ENCODE measurements at regions not wholly inside any gene's neighbourhood (a gene's known extent, or its start where the extent isn't known, plus 50 kb on each side); places are given as distances from the start of the nearest gene placed in this dataset.

DNA sequence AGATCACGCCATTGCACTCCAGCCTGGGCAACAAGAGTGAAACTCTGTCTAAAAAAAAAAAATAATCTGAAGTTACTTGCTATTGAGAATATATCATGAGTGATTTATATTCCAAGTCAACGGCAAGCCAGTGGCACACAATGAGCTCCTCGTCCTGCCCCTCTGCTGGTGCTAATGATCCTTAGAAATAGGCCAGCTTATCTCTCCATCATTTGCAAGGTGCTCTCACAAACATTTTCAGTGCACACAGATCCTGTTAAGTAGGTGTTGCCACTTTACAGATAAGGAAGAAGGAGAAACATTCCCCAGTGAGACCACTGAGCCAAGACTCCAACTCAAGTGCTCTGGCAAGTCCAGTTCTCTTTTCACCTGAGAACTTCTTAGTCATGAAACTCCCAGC lies 91.3 kb upstream of the GPR45 start:
- no peaks in the 10 kb centered on the region for H3K27me3 ChIP-seq (ENCODE audit: control insufficient read depth, insufficient read depth, low read length)
- DNase-seq (ENCODE audit: low read depth) (no peak), FAIRE-seq (no peak)
- TF ChIP-seq CTCF (IDR thresholded peaks at IDR 0.05; ENCODE audit: insufficient read depth, low read length, severe bottlenecking), result no peak
- H3K36me3 ChIP-seq (ENCODE audit: control insufficient read depth, insufficient read depth, low read length), result no peaks in the 10 kb centered on the region
- H3K4me3 ChIP-seq (ENCODE audit: low read depth, low read length), result no peak overlapping the region

DNA sequence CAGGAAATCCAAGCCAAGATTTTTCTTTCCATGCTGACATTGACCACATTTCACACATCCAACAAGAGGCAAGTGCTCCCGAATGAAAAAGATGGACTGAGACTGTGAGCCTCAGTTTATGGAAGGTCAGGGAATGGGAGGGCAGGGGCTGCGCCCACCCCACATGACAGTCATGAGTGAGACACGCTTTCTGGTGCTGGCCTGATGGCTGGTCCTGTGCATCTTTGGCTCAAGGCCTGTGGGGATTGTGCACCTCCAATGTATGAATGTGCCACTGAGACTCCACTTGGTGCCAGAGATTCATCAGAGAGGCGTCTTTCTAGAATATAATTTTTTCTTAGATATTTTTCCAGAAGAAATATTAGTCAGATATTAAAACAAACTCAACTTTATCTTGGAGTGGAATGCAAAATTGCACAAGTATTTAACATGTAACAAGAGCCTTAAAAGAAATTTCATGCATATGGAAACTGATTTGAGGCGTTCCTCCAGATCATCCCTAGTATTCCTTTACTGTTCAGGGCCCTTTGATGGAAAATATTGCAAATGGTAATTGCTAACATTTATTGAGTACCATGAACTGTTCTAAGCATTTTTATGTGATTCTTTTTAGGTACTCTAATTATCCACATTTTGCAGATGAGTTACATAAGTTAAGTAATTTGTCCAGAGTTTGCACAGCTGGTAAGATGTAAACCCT lies 87.3 kb upstream of the GPR45 start:
- no peak for TF ChIP-seq CTCF (IDR thresholded peaks at IDR 0.05; ENCODE audit: insufficient read depth, low read length, severe bottlenecking)
- no peak overlapping the region for H3K4me3 ChIP-seq (ENCODE audit: low read depth, low read length)
- no peaks in the 10 kb centered on the region for H3K27me3 ChIP-seq (ENCODE audit: control insufficient read depth, insufficient read depth, low read length)
- FAIRE-seq (no peak), DNase-seq (ENCODE audit: low read depth) (no peak)
- no peaks in the 10 kb centered on the region for H3K36me3 ChIP-seq (ENCODE audit: control insufficient read depth, insufficient read depth, low read length)

DNA sequence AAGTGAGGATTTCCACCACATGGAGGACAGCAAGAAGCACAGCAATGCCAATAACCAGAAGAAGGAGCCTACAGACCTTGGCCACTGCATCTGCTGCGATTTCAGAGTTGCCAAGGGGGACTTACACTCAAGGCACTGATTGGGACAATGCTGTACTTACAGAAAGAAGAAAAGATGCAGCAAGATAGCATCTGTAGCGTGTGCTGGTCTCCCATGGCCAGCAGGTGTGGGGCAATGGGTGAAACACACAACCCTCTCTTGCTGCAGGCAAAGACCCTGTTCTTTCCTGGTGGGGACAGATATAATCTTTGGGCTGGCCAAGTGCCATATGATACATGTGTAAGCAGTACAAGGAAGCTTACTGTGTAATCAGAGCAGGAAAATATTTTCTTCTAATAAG lies 85.4 kb upstream of the GPR45 start:
- FAIRE-seq (peak; percentile 36), DNase-seq (ENCODE audit: low read depth) (no peak)
- TF ChIP-seq CTCF (IDR thresholded peaks at IDR 0.05; ENCODE audit: insufficient read depth, low read length, severe bottlenecking), result no peak
- no peak overlapping the region for H3K4me3 ChIP-seq (ENCODE audit: low read depth, low read length)
- H3K27me3 ChIP-seq (ENCODE audit: control insufficient read depth, insufficient read depth, low read length), result no peaks in the 10 kb centered on the region
- H3K36me3 ChIP-seq (ENCODE audit: control insufficient read depth, insufficient read depth, low read length), result no peaks in the 10 kb centered on the region

DNA sequence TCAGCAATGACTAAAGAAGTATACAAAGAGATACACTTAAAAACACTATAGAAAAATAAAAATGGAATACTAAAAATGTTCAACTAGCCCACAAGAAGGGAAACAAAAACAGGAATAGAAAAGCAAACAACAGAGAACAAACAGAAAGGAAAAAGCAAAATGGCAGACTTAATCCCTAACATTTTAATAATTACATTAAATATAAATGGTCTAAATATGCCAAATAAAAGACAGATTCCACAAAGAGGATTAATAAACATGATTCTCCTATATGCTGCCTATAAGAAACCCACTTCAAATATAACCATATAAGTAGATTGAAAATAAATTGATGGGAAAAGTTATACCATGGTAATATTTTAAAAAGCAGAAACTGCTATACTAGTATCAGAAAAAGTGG lies 83.5 kb upstream of the GPR45 start:
- no peak for TF ChIP-seq CTCF (IDR thresholded peaks at IDR 0.05; ENCODE audit: insufficient read depth, low read length, severe bottlenecking)
- no peaks in the 10 kb centered on the region for H3K27me3 ChIP-seq (ENCODE audit: control insufficient read depth, insufficient read depth, low read length)
- no peak for FAIRE-seq

GRCh38 chr2:105166688-105167087 lies 74.9 kb upstream of the GPR45 start:
- DNase-seq (ENCODE audit: low read depth), result no peak
- Histone ChIP-seq H3K4me3 (ENCODE audit: low read depth, low read length) (no peak overlapping the region), H3K36me3 (ENCODE audit: control insufficient read depth, insufficient read depth, low read length) (no peaks in the 10 kb centered on the region), H3K27me3 (ENCODE audit: control insufficient read depth, insufficient read depth, low read length) (peaks cover 2% of the 10 kb centered on the region)
- FAIRE-seq, result no peak
- TF ChIP-seq CTCF (IDR thresholded peaks at IDR 0.05; ENCODE audit: insufficient read depth, low read length, severe bottlenecking), result no peak

More for the DNA sequence above, 83.5 kb upstream of the GPR45 start:
- no peak overlapping the region for H3K4me3 ChIP-seq (ENCODE audit: low read depth, low read length)
- H3K36me3 ChIP-seq (ENCODE audit: control insufficient read depth, insufficient read depth, low read length), result no peaks in the 10 kb centered on the region
- DNase-seq (ENCODE audit: low read depth), result no peak

DNA sequence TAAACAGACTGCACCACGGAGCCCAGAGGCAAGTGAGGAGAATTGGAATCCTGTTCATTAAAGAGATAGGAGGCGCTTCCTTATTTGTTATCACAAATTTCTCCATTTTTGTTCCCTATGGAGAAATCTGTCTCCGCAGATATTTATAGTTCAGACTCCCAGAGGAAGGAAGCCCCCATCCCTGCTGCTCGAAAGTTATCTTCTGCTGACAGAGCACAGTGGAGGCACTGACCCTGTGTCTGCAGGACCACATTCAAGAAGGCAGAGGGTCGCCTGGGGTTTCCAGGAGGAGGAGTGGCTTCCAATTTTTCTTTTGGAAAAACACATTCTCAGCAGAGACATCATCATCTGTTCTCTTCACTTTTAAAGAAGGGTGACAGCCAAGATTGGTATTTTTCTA lies 73.0 kb upstream of the GPR45 start:
- FAIRE-seq, result no peak
- Histone ChIP-seq H3K27me3 (ENCODE audit: control insufficient read depth, insufficient read depth, low read length) (peaks cover 2% of the 10 kb centered on the region), H3K36me3 (ENCODE audit: control insufficient read depth, insufficient read depth, low read length) (no peaks in the 10 kb centered on the region), H3K4me3 (ENCODE audit: low read depth, low read length) (no peak overlapping the region)
- DNase-seq (ENCODE audit: low read depth), result no peak
- no peak for TF ChIP-seq CTCF (IDR thresholded peaks at IDR 0.05; ENCODE audit: insufficient read depth, low read length, severe bottlenecking)
